K562 (cell line): ENCODE measurements at regions not wholly inside any gene's neighbourhood (a gene's known extent, or its start where the extent isn't known, plus 50 kb on each side); places are given as distances from the start of the nearest gene placed in this dataset.

Experiments used
- ATF3 ChIP-seq, 2 experiments: fragments of 450-650 bp in 1 of 2; sonication (generic) in 1 of 2; formaldehyde crosslinking in 1 of 2; IDR thresholded peaks in 1 of 2; conservative IDR thresholded peaks in 1 of 2; 2 replicates each; pipeline versions ENCODE4 v1.6.1 to v1.8.1; 2016 to 2023; ENCODE audit warnings: mild to moderate bottlenecking in 2 of 2, moderate library complexity in 2 of 2, inconsistent platforms in 1 of 2, missing genetic modification reagents in 1 of 2
- C11orf30 ChIP-seq: fragments of 450-650 bp; IDR thresholded peaks from 2 replicates; pipeline ENCODE4 v1.6.1; 2016; ENCODE audit warnings: low read depth, mild to moderate bottlenecking
- GATAD2A ChIP-seq: fragments of 450-650 bp; IDR thresholded peaks from 2 replicates; pipeline ENCODE4 v1.6.1; 2017
- HINFP ChIP-seq: fragments of 450-650 bp; conservative IDR thresholded peaks from 2 replicates; pipeline ENCODE4 v1.6.1; 2016; ENCODE audit warnings: missing genetic modification characterization, low read depth, mild to moderate bottlenecking, control low read depth, missing compliant biosample characterization
- HNRNPH1 ChIP-seq: fragments of 200-400 bp; formaldehyde crosslinking; optimal IDR thresholded peaks from 2 replicates; pipeline ENCODE3; 2017; ENCODE audit warnings: low read depth, mild to moderate bottlenecking, low read length, moderate library complexity
- HOMEZ ChIP-seq: fragments of 250-450 bp; sonication (Bioruptor Pico); IDR thresholded peaks from 2 replicates; pipeline ENCODE4 v1.4.0; 2020; ENCODE audit warnings: mild to moderate bottlenecking, moderate library complexity
- POLR2A ChIP-seq: fragments of 450-650 bp; conservative IDR thresholded peaks from 2 replicates; pipeline ENCODE4 v1.6.1; 2016
- RAD21 ChIP-seq, 2 experiments: fragments of 250-450 bp in 1 of 2; fragments of 450-650 bp in 1 of 2; sonication (Bioruptor Pico) in 1 of 2; formaldehyde crosslinking in 1 of 2; IDR thresholded peaks in 1 of 2; conservative IDR thresholded peaks in 1 of 2; 2 replicates each; pipeline versions ENCODE4 v1.4.0 to v1.8.0; 2020 to 2022; ENCODE audit warnings: mild to moderate bottlenecking in 2 of 2, moderate library complexity in 1 of 2
- SMC3 ChIP-seq: conservative IDR thresholded peaks from 2 replicates; pipeline ENCODE4 v1.6.1; 2011; ENCODE audit warnings: low read depth, low read length, improper control_type of control experiment; ENCODE audit not compliant: insufficient read depth
- USF1 ChIP-seq: sonication (generic); formaldehyde crosslinking; IDR thresholded peaks from 2 replicates; pipeline ENCODE4 v1.9.0; 2022; ENCODE audit warnings: mild to moderate bottlenecking, missing genetic modification reagents
- ZNF780A ChIP-seq: fragments of 250-450 bp; sonication (Bioruptor Pico); IDR thresholded peaks from 2 replicates; pipeline ENCODE4 v1.5.0; 2021; ENCODE audit warnings: mild to moderate bottlenecking

- no peak for TF ChIP-seq RAD21 (CRISPR knock-in tag; conservative IDR thresholded peaks at IDR 0.05 in 1 of 2, IDR thresholded peaks at IDR 0.05 in 1 of 2)
- no peak for TF ChIP-seq HOMEZ (CRISPR knock-in tag)
- no peak for TF ChIP-seq C11orf30
- no peak for TF ChIP-seq USF1 (CRISPR knock-in tag)
- no peak for TF ChIP-seq SMC3
- TF ChIP-seq GATAD2A = no peak
- no peak for TF ChIP-seq HNRNPH1
- no peak for TF ChIP-seq HINFP (tag)
- no peak for TF ChIP-seq ZNF780A
- no peak for TF ChIP-seq POLR2A
- no peak for TF ChIP-seq ATF3 (IDR thresholded peaks at IDR 0.05)
- TF ChIP-seq ATF3 (CRISPR knock-in tag; conservative IDR thresholded peaks at IDR 0.05) = no peak
Measured at GRCh38 chr7:67466109-67466508, 469.5 kb downstream of the TYW1 start.
